GM10266 (cell line): ENCODE measurements at regions not wholly inside any gene's neighbourhood (a gene's known extent, or its start where the extent isn't known, plus 50 kb on each side); places are given as distances from the start of the nearest gene placed in this dataset.

ENCODE experiments used
- DNase-seq: peaks from one replicate; pipeline ENCODE4 v3.0.0; 2012; ENCODE audit errors: extremely low spot score
- TF ChIP-seq, protein P1 (sequence below): IDR thresholded peaks from 2 replicates; pipeline ENCODE4 v1.5.1; 2012; ENCODE audit warnings: mild to moderate bottlenecking, low read depth; ENCODE audit not compliant: control insufficient read depth, insufficient read depth; ENCODE audit errors: missing control alignments

GRCh38 chr14:101402936-101403660, 158.2 kb upstream of the DIO3 start:
- TF ChIP-seq, protein P1, sequence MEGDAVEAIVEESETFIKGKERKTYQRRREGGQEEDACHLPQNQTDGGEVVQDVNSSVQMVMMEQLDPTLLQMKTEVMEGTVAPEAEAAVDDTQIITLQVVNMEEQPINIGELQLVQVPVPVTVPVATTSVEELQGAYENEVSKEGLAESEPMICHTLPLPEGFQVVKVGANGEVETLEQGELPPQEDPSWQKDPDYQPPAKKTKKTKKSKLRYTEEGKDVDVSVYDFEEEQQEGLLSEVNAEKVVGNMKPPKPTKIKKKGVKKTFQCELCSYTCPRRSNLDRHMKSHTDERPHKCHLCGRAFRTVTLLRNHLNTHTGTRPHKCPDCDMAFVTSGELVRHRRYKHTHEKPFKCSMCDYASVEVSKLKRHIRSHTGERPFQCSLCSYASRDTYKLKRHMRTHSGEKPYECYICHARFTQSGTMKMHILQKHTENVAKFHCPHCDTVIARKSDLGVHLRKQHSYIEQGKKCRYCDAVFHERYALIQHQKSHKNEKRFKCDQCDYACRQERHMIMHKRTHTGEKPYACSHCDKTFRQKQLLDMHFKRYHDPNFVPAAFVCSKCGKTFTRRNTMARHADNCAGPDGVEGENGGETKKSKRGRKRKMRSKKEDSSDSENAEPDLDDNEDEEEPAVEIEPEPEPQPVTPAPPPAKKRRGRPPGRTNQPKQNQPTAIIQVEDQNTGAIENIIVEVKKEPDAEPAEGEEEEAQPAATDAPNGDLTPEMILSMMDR: no peak
- DNase-seq: no peak

GRCh38 chr14:101404426-101405170, 156.7 kb upstream of the DIO3 start:
- no peak for DNase-seq

DNA sequence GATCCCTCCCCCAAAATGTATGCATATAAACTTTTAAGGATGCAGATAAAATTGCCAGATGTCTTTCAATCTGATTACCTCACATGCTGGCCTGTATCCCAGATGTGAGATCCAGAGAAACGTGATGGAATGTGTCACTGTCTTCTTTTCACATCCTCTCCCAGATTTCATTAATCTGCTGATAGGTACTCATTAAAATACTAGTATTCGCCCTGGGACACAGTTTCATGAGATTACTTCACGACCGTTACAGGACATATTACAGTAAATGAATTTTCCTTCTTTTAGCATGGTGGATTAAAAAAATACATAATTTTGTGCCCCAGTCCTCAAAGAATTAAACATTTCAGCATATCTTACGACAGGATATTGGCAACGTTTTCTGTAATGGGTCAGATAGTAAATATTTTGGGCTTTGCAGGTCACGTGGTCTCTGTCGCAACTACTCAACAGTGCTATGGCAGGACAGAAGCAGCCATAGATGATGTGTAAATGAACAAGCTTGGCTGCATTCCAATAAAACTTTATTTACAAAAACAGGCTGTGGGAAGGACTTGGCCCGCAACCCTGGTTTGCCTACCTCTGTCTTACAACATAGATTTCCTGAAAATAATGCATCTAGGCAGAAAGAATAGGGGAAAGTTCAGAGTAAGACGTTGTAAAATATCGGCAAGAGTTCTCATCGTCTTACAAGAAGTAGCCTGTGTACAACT, 156.0 kb upstream of the DIO3 start:
- DNase-seq: no peak
- TF ChIP-seq, protein P1: no peak

More at GRCh38 chr14:101404426-101405170, 156.7 kb upstream of the DIO3 start:
- TF ChIP-seq, protein P1: no peak

DNA sequence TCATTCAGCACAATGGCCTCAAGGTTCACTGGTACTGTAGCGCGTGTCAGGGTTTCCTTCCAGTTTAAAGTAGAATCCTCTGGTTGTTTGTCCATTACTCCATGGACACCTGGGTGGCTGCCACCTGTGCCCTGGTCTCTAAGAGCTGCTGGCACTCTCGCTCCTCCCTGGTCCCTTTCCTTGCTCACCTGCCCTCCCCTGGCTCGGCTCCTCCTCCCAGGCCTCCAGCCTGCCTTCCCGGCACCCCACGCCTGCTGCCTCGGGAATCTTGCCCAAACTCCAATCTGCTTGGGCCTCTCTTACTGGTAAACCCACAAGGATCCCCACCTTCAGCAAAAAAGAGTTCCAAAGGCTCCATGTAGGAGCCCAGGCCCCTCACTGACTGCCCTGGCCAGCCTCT, 154.4 kb upstream of the DIO3 start:
- TF ChIP-seq, protein P1: no peak
- DNase-seq: no peak

GRCh38 chr14:101407328-101407727, 154.0 kb upstream of the DIO3 start:
- TF ChIP-seq, protein P1: no peak
- DNase-seq: no peak

DNA sequence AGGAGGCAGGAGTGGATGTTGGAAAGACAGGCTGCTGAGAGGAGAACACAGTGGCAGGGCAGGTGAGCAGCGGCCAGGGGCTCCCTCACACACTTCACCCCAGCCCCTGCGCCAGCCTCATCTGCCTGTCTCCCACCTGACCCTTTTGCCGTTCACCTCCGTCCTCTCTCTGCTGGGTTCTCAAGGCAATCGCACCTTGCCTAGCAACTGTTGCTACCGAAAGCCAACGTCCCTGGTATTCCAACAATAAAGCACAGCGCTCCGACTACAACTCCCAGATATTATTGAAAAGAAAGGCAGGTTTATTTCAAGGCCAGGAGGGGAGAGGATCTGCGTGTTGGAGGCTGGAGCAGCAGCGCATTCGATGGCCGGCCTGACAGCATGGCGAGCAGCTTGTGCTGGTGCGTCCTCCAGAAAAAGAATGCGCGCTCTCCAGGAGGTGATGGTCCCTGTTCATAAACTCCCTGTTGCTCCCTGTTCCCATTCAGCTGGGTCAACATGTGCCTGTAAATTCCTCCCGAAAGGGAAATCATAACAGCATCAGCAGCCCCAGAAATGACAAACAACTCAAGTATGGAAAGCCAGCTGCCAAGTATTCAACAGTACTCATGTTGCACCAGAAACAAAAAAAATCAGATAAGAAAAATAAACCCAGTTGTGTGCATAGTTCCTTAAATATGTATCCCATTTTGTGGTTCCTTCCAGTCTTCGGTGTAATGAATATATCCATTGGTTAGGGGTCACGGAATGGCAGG, 153.0 kb upstream of the DIO3 start:
- TF ChIP-seq, protein P1: no peak
- DNase-seq: no peak
